K562 (cell line): ENCODE measurements at regions not wholly inside any gene's neighbourhood (a gene's known extent, or its start where the extent isn't known, plus 50 kb on each side); places are given as distances from the start of the nearest gene placed in this dataset.
A peak's percentile ranks its signal among the peaks of the same experiment; 100 is the strongest.

Experiments used
- ATAC-seq: fragments of 200-7000 bp; cut with Tn5 transposase; 3 replicates; pipeline ENCODE4 v1.9.1; 2020; ENCODE audit warnings: moderate library complexity
- BruUV-seq: library from RNA; stranded (reverse); fragments of 400-500 nt; replicated peaks from 2 replicates; lab custom pipeline; 2021; lab: Mats Ljungman, UMichigan
- CTCF ChIA-PET: fragments of 300-600 bp; formaldehyde crosslinking; extraction: SDS; loops from one replicate; lab custom pipeline; 2021; ENCODE audit warnings: low intra/inter-chr PET ratio; lab: Yijun Ruan, JAX
- POLR2A ChIA-PET: fragments of 300-600, 350-650 bp; sonication (Branson Sonifier 250); formaldehyde crosslinking; extraction: SDS; loops from one replicate; lab custom pipeline; 2021; ENCODE audit warnings: antibody characterized with exemption, inconsistent platforms; lab: Yijun Ruan, JAX
- DNase-seq, 4 experiments: peaks; one replicate each; pipeline versions ENCODE4 v3.0.0 to v3.0.0-alpha.2; 2011 to 2018; ENCODE audit warnings: low spot score in 3 of 4, mixed read lengths in 3 of 4; ENCODE audit errors: extremely low read depth in 1 of 4
- FAIRE-seq: peaks from 2 replicates; lab custom pipeline; 2011; peaks lifted over from hg19 to GRCh38; lab: Jason Lieb, UNC
- H2AFZ ChIP-seq: 2 replicates; pipeline ENCODE4 v1.6.0; 2011; ENCODE audit warnings: low read depth, low read length, control low read depth, inconsistent platforms
- H3K27ac ChIP-seq: fragments of 200-600 bp; 3 replicates; pipeline ENCODE4 v1.8.0; 2011; ENCODE audit warnings: low read depth, mild to moderate bottlenecking, control low read depth, inconsistent platforms, low read length, moderate library complexity, mixed read lengths; ENCODE audit errors: extremely low read depth
- H3K27me3 ChIP-seq, 2 experiments: fragments of 300-600 bp in 1 of 2; 2 replicates in 1 of 2; 3 replicates in 1 of 2; pipeline versions ENCODE4 v1.6.0 to v1.8.0; 2011; ENCODE audit warnings: inconsistent platforms in 2 of 2, low read length in 2 of 2, mild to moderate bottlenecking in 1 of 2, mixed read lengths in 1 of 2, moderate library complexity in 1 of 2; ENCODE audit not compliant: control insufficient read depth in 2 of 2, insufficient read depth in 2 of 2
- H3K36me3 ChIP-seq: fragments of 300-600 bp; 3 replicates; pipeline ENCODE4 v1.8.0; 2011; ENCODE audit warnings: mild to moderate bottlenecking, low read length, inconsistent platforms; ENCODE audit not compliant: control insufficient read depth, insufficient read depth
- H3K4me1 ChIP-seq, 2 experiments: fragments of 200-600 bp in 1 of 2; replicated peaks in 1 of 2; 2 replicates in 1 of 2; 3 replicates in 1 of 2; pipeline versions ENCODE4 v1.5.1 to v1.8.0; 2011; ENCODE audit warnings: inconsistent platforms in 2 of 2, low read length in 2 of 2, mild to moderate bottlenecking in 1 of 2, mixed read lengths in 1 of 2, moderate library complexity in 1 of 2; ENCODE audit not compliant: control insufficient read depth in 2 of 2, insufficient read depth in 2 of 2
- H3K4me2 ChIP-seq: 2 replicates; pipeline ENCODE4 v1.6.1; 2011; ENCODE audit warnings: low read length, control low read depth, inconsistent platforms, mixed read lengths; ENCODE audit not compliant: insufficient read depth
- H3K4me3 ChIP-seq: fragments of 200-600 bp; sonication (generic), shearing (Covaris generic); 2 replicates; pipeline ENCODE4 v1.5.1; 2016; ENCODE audit warnings: control low read depth, inconsistent platforms
- H3K79me2 ChIP-seq: fragments of 200-600 bp; 3 replicates; pipeline ENCODE4 v1.8.0; 2011; ENCODE audit warnings: low read length, inconsistent platforms; ENCODE audit not compliant: control insufficient read depth, insufficient read depth
- H3K9ac ChIP-seq, 2 experiments: 2 replicates each; pipeline versions ENCODE4 v1.6.0 to v1.6.1; 2011; ENCODE audit warnings: low read depth in 2 of 2, low read length in 2 of 2, control low read depth in 1 of 2, inconsistent platforms in 1 of 2, mild to moderate bottlenecking in 1 of 2, mixed read lengths in 1 of 2; ENCODE audit not compliant: insufficient read depth in 1 of 2
- H3K9me1 ChIP-seq: one replicate; pipeline ENCODE4 v1.6.0; 2011; ENCODE audit warnings: inconsistent platforms, mild to moderate bottlenecking, low read length, moderate library complexity; ENCODE audit not compliant: control insufficient read depth, insufficient read depth
- H3K9me3 ChIP-seq: replicated peaks from 2 replicates; pipeline ENCODE4 v1.5.1; 2011; ENCODE audit warnings: low read depth, low read length, inconsistent platforms; ENCODE audit not compliant: control insufficient read depth, insufficient read depth
- H4K20me1 ChIP-seq: replicated peaks from 2 replicates; pipeline ENCODE4 v1.6.1; 2011; ENCODE audit warnings: low read length, inconsistent platforms, mixed read lengths; ENCODE audit not compliant: control insufficient read depth, insufficient read depth
- CHD1 ChIP-seq: fragments of 200-600 bp; sonication (generic); IDR thresholded peaks from one replicate; pipeline ENCODE4 v1.6.1; 2012; ENCODE audit warnings: mild to moderate bottlenecking, moderate library complexity, low read length, inconsistent platforms
- ESRRA ChIP-seq: fragments of 450-650 bp; IDR thresholded peaks from 2 replicates; pipeline ENCODE4 v1.6.1; 2014; ENCODE audit warnings: low read depth, mild to moderate bottlenecking, moderate library complexity, borderline replicate concordance
- HLTF ChIP-seq: fragments of 450-650 bp; IDR thresholded peaks from 2 replicates; pipeline ENCODE4 v1.6.1; 2016
- MLX ChIP-seq, 2 experiments: fragments of 450-650 bp in 1 of 2; sonication (generic) in 1 of 2; formaldehyde crosslinking; conservative IDR thresholded peaks; 2 replicates each; pipeline versions ENCODE4 v1.4.0 to v1.8.1; 2020 to 2022; ENCODE audit warnings: mild to moderate bottlenecking in 1 of 2, missing genetic modification reagents in 1 of 2
- NCOA2 ChIP-seq, 2 experiments: fragments of 450-650 bp; IDR thresholded peaks; 2 replicates each; pipeline ENCODE4 v1.6.1; 2018; ENCODE audit warnings: mild to moderate bottlenecking in 2 of 2, moderate library complexity in 1 of 2; ENCODE audit not compliant: partially characterized antibody in 2 of 2
- TFAM ChIP-seq: fragments of 250-450 bp; sonication (Bioruptor Pico); conservative IDR thresholded peaks from 2 replicates; pipeline ENCODE4 v1.5.0; 2021; ENCODE audit warnings: mild to moderate bottlenecking, moderate library complexity
- XRCC3 ChIP-seq: fragments of 450-650 bp; IDR thresholded peaks from 2 replicates; pipeline ENCODE4 v1.6.1; 2017; ENCODE audit warnings: mild to moderate bottlenecking, moderate library complexity
- ZFPM2 ChIP-seq: fragments of 250-450 bp; sonication (Bioruptor Pico); IDR thresholded peaks from 2 replicates; pipeline ENCODE4 v1.5.1; 2022; ENCODE audit warnings: mild to moderate bottlenecking
- ZNF76 ChIP-seq: fragments of 250-450 bp; sonication (Bioruptor Pico); IDR thresholded peaks from 2 replicates; pipeline ENCODE4 v1.4.0; 2020; ENCODE audit warnings: mild to moderate bottlenecking, moderate library complexity, borderline replicate concordance
- in situ Hi-C: fragments of 300-500 bp; cut with MboI; formaldehyde crosslinking; loops from 4 replicates; pipeline ENCODE4 v1.15.0; 2018; ENCODE audit warnings: inconsistent platforms, mixed read lengths
- intact Hi-C: fragments of 100-400 bp; cut with micrococcal nuclease; formaldehyde crosslinking; loops from 2 replicates; pipeline ENCODE4 v1.14.2; 2022
- TF ChIP-seq, protein P1 (sequence below): sonication (generic); formaldehyde crosslinking; IDR thresholded peaks from 2 replicates; pipeline ENCODE4 v1.8.1; 2023; ENCODE audit warnings: mild to moderate bottlenecking, missing genetic modification reagents
- TF ChIP-seq, protein P2 (sequence below): fragments of 250-450 bp; sonication (Bioruptor Pico); IDR thresholded peaks from 2 replicates; pipeline ENCODE4 v1.9.0; 2021; ENCODE audit warnings: mild to moderate bottlenecking
- TF ChIP-seq, protein P3 (sequence below): fragments of 250-450 bp; sonication (Bioruptor Pico); IDR thresholded peaks from 2 replicates; pipeline ENCODE4 v1.4.0; 2020; ENCODE audit warnings: mild to moderate bottlenecking, moderate library complexity, borderline replicate concordance
- TF ChIP-seq, protein P4 (sequence below), 2 experiments: fragments of 450-650 bp; conservative IDR thresholded peaks; 2 replicates each; pipeline ENCODE4 v1.6.1; 2017; ENCODE audit warnings: mild to moderate bottlenecking in 2 of 2, moderate library complexity in 2 of 2

DNA sequence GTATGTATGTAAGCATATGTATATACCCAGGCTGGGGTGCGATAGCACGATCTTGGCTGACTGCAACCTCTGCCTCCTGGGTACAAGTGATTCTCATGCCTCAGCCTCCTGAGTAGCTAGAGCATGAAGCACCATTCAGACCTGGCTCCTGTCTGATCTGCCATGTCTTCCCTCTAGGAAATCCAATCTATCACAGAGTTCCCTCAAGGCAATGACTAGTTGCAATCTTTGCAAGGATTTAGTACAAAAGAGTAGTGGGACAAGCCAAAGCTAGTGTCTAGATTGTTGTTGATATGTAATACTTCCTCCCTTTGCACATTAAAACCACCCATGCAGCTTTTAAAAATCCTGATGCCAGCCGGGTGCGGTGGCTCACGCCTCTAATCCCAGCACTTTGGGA, 60.5 kb upstream of the PRKAR2B start (continued):
- TF ChIP-seq NCOA2 (IDR thresholded peaks at IDR 0.05; ENCODE audit: partially characterized antibody in 2 of 2) (no peak), HLTF (no peak)
- TF ChIP-seq, protein P1, sequence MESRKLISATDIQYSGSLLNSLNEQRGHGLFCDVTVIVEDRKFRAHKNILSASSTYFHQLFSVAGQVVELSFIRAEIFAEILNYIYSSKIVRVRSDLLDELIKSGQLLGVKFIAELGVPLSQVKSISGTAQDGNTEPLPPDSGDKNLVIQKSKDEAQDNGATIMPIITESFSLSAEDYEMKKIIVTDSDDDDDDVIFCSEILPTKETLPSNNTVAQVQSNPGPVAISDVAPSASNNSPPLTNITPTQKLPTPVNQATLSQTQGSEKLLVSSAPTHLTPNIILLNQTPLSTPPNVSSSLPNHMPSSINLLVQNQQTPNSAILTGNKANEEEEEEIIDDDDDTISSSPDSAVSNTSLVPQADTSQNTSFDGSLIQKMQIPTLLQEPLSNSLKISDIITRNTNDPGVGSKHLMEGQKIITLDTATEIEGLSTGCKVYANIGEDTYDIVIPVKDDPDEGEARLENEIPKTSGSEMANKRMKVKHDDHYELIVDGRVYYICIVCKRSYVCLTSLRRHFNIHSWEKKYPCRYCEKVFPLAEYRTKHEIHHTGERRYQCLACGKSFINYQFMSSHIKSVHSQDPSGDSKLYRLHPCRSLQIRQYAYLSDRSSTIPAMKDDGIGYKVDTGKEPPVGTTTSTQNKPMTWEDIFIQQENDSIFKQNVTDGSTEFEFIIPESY (CRISPR knock-in tag) = peak; percentile 43; the same call in 1 of the 2 replicates

DNA sequence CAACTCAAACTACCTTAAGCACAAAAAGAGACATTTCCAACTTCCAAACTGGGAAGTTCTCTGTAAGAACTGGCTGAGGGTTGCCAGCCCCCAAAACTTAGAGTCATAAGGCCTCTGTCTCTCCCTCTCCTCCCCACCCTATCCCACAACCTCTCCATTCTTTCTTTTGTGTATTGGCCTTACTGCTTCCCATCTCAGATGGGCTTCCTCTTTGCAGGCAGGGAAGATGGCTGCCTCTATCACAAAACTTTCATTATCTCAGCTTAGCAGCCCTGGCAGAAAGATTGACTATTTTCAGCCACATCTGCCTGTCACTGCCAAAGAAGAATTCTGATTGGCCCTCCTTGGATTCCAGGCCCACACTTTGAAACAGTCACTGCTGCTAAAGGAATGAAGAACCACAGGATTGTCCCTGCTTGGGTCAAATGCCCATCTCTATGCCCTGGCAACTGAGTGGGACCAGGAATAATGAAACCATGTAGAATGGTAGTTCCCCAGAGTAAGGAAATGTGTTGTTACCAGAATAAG, 58.0 kb upstream of the PRKAR2B start:
- Histone ChIP-seq H2AFZ (peak overlapping the region; percentile 90), H3K4me2 (peak overlapping the region; percentile 54), H3K4me3 (no peak overlapping the region)
- TF ChIP-seq MLX (CRISPR knock-in tag; conservative IDR thresholded peaks at IDR 0.05) (no peak), TFAM (CRISPR knock-in tag) (no peak), ESRRA (no peak), XRCC3 (no peak), CHD1 (no peak), ZNF76 (CRISPR knock-in tag) (no peak), ZFPM2 (0 out of 2 replicates have a peak, but pooled peaks have one; percentile 36)
- TF ChIP-seq, protein P2, sequence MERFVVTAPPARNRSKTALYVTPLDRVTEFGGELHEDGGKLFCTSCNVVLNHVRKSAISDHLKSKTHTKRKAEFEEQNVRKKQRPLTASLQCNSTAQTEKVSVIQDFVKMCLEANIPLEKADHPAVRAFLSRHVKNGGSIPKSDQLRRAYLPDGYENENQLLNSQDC (CRISPR knock-in tag) = no peak
- TF ChIP-seq, protein P3, sequence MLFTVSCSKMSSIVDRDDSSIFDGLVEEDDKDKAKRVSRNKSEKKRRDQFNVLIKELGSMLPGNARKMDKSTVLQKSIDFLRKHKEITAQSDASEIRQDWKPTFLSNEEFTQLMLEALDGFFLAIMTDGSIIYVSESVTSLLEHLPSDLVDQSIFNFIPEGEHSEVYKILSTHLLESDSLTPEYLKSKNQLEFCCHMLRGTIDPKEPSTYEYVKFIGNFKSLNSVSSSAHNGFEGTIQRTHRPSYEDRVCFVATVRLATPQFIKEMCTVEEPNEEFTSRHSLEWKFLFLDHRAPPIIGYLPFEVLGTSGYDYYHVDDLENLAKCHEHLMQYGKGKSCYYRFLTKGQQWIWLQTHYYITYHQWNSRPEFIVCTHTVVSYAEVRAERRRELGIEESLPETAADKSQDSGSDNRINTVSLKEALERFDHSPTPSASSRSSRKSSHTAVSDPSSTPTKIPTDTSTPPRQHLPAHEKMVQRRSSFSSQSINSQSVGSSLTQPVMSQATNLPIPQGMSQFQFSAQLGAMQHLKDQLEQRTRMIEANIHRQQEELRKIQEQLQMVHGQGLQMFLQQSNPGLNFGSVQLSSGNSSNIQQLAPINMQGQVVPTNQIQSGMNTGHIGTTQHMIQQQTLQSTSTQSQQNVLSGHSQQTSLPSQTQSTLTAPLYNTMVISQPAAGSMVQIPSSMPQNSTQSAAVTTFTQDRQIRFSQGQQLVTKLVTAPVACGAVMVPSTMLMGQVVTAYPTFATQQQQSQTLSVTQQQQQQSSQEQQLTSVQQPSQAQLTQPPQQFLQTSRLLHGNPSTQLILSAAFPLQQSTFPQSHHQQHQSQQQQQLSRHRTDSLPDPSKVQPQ (CRISPR knock-in tag) = 0 out of 2 replicates have a peak, but pooled peaks have one; percentile 47
- TF ChIP-seq, protein P4, sequence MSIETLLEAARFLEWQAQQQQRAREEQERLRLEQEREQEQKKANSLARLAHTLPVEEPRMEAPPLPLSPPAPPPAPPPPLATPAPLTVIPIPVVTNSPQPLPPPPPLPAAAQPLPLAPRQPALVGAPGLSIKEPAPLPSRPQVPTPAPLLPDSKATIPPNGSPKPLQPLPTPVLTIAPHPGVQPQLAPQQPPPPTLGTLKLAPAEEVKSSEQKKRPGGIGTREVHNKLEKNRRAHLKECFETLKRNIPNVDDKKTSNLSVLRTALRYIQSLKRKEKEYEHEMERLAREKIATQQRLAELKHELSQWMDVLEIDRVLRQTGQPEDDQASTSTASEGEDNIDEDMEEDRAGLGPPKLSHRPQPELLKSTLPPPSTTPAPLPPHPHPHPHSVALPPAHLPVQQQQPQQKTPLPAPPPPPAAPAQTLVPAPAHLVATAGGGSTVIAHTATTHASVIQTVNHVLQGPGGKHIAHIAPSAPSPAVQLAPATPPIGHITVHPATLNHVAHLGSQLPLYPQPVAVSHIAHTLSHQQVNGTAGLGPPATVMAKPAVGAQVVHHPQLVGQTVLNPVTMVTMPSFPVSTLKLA (conservative IDR thresholded peaks at IDR 0.05) = no peak

More for the DNA sequence above, 58.0 kb upstream of the PRKAR2B start:
- Histone ChIP-seq H3K27ac (peak overlapping the region; percentile 79), H3K4me1 (peaks cover 37 to 63% of the 10 kb centered on the region in 2 experiments), H3K9me3 (no peaks in the 10 kb centered on the region), H3K9me1 (no peaks in the 10 kb centered on the region), H3K79me2 (no peaks in the 10 kb centered on the region), H3K9ac (peak overlapping the region in 1 of 2 experiments; percentile 49; a peak in 2 of 4 replicates), H4K20me1 (no peaks in the 10 kb centered on the region), H3K27me3 (no peaks in the 10 kb centered on the region), H3K36me3 (no peaks in the 10 kb centered on the region)
- POLR2A ChIA-PET = interaction anchor here (0.5 to 6.0 kb wide), 8 partner anchors 8 to 208 kb away, joined by 3 to 30 read pairs (median 4); no protein-coding TSS in a partner anchor
- peak; percentile 96 for FAIRE-seq
- in situ Hi-C loops (no loop called here), intact Hi-C loops (loop anchor here (1.0 to 10.0 kb wide), 2 partner anchors 20 to 872 kb away; partner anchors contain the start of gene SYPL1)
- CTCF ChIA-PET = interaction anchor here (0.6 kb wide), 1 partner anchor 1122 kb away, joined by 3 read pairs; no protein-coding TSS in a partner anchor
- peak; percentile 81 to 94 (median 88) for DNase-seq
- peak; percentile 82 for ATAC-seq
- BruUV-seq = no TSS peak
